ENCODE measurements at regions not wholly inside any gene's neighbourhood (a gene's known extent, or its start where the extent isn't known, plus 50 kb on each side); places are given as distances from the start of the nearest gene placed in this dataset.

DNA sequence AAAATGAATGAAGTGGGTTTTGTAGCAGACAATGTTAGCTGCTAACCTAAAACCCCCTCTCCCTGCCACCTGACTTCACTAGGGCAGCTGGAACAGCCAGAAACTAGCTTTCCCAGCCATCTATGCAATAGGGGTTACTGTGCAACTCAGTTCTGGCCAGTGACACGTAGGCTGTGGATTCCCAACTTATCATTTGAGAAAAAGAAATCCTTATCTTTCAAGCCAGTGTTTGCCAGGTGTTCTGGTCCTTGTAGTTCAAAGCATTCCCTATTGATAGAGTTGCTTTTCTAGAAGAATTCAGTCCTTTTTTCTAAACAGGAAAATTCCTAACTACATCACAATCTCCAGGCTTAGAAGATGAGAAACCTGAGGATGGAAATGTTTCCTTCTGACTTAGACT is 144.5 kb upstream of the ELAC2 start:
- CTCF ChIA-PET: no interaction called here
- Mint-ChIP-seq H3K4me1 (ENCODE audit: low read depth, unreplicated experiment) (no peaks in the 10 kb centered on the region), H3K27me3 (ENCODE audit: unreplicated experiment) (no peaks in the 10 kb centered on the region), H3K4me3 (ENCODE audit: low read depth, unreplicated experiment) (no peak overlapping the region), H3K27ac (ENCODE audit: unreplicated experiment) (no peak overlapping the region), H3K36me3 (ENCODE audit: insufficient read depth, unreplicated experiment) (no peaks in the 10 kb centered on the region), H3K9me3 (ENCODE audit: low read depth, unreplicated experiment) (peaks cover 8% of the 10 kb centered on the region)
- no peak for DNase-seq
- TF ChIP-seq, protein P1, sequence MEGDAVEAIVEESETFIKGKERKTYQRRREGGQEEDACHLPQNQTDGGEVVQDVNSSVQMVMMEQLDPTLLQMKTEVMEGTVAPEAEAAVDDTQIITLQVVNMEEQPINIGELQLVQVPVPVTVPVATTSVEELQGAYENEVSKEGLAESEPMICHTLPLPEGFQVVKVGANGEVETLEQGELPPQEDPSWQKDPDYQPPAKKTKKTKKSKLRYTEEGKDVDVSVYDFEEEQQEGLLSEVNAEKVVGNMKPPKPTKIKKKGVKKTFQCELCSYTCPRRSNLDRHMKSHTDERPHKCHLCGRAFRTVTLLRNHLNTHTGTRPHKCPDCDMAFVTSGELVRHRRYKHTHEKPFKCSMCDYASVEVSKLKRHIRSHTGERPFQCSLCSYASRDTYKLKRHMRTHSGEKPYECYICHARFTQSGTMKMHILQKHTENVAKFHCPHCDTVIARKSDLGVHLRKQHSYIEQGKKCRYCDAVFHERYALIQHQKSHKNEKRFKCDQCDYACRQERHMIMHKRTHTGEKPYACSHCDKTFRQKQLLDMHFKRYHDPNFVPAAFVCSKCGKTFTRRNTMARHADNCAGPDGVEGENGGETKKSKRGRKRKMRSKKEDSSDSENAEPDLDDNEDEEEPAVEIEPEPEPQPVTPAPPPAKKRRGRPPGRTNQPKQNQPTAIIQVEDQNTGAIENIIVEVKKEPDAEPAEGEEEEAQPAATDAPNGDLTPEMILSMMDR (IDR thresholded peaks at IDR 0.05; ENCODE audit: unreplicated experiment): no peak
- intact Hi-C loops (cut with micrococcal nuclease; ENCODE audit: unreplicated experiment): no loop called here
- no TSS peak for BruUV-seq (replicated peaks)

DNA sequence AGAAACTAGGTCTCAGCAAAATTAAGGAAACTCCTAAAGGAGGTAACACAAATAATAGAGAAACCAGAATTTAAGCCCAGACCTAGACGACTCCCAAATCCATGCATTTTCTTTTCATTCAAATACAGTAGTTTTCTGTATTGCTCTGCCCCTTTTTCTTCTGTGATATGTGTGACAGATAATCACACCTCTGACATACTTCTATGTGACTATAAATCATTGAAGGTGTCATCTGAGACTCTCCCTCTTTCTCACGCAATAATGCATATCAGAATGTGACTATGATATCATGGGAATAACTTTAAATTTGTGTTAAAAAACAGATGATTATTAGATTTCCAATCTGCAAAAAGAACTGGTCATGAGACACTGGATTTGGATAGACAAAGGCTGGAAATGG is 143.0 kb upstream of the ELAC2 start:
- no peak for DNase-seq
- H3K27ac Mint-ChIP-seq (ENCODE audit: unreplicated experiment): no peak overlapping the region
- CTCF ChIA-PET: no interaction called here
- no peaks in the 10 kb centered on the region for H3K27me3 Mint-ChIP-seq (ENCODE audit: unreplicated experiment)
- TF ChIP-seq, protein P1 (IDR thresholded peaks at IDR 0.05; ENCODE audit: unreplicated experiment): no peak
- H3K9me3 Mint-ChIP-seq (ENCODE audit: low read depth, unreplicated experiment): peaks cover 5% of the 10 kb centered on the region
- BruUV-seq (replicated peaks): no TSS peak
- H3K4me1 Mint-ChIP-seq (ENCODE audit: low read depth, unreplicated experiment): no peaks in the 10 kb centered on the region
- H3K4me3 Mint-ChIP-seq (ENCODE audit: low read depth, unreplicated experiment): no peak overlapping the region
- H3K36me3 Mint-ChIP-seq (ENCODE audit: insufficient read depth, unreplicated experiment): no peaks in the 10 kb centered on the region
- intact Hi-C loops (cut with micrococcal nuclease; ENCODE audit: unreplicated experiment): no loop called here

DNA sequence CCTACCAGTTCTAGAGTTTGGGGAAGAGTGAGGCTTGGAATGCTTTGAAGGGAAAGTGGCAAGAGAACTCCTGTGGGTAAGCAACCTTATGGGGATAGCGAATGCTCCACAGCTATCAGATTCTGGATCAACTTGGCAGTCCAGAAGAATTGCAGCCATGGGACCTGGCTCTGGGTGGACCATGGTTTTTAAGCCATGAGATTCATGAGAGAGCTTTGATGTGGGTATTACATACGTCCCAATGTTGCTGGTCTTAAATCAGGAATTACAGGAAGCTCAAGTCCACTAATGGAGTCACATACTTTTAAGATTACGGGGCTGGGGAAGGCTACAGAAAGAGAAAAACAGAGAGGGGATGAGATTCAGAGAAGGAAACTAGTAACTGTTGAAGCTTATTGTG is 142.5 kb upstream of the ELAC2 start:
- CTCF ChIA-PET: no interaction called here
- TF ChIP-seq, protein P1 (IDR thresholded peaks at IDR 0.05; ENCODE audit: unreplicated experiment): no peak
- Mint-ChIP-seq H3K9me3 (ENCODE audit: low read depth, unreplicated experiment) (peaks cover 5% of the 10 kb centered on the region), H3K36me3 (ENCODE audit: insufficient read depth, unreplicated experiment) (no peaks in the 10 kb centered on the region), H3K27me3 (ENCODE audit: unreplicated experiment) (no peaks in the 10 kb centered on the region), H3K4me3 (ENCODE audit: low read depth, unreplicated experiment) (no peak overlapping the region), H3K4me1 (ENCODE audit: low read depth, unreplicated experiment) (no peaks in the 10 kb centered on the region), H3K27ac (ENCODE audit: unreplicated experiment) (no peak overlapping the region)
- intact Hi-C loops (cut with micrococcal nuclease; ENCODE audit: unreplicated experiment): no loop called here
- BruUV-seq (replicated peaks): no TSS peak
- DNase-seq: no peak

DNA sequence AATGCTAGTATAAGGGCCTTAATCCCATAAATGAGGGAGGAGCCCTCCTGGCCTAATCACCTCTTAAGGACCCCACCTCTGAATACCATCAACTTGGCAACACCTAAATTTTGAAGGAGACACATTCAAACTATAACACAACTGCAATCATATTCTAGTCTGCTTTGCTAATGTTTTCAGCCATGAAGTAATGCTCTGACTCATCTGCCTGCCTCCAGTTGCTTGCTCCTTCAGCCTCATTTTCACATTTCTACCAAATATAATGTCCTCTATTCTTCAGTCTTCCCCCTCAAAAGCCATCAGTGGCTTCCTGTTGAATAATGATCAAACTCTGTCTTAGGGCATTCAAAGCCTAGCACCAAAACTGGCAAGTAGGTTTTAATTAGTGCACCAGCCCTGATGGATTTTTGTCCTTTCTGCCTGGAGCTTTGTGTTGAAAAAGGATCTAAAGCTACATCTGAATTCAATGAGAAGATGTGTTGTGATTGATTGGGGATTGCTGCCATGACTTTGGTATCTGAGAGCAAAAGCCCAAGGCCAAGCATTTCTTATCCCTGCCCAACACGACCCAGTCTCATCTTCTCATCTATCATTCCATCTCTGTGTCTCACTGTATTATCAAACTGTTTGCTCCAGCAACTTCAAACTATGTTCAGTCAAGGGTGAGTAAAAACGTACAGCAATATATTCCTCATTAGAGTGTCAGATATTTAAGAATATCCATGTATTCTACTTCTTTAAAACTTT is 140.8 kb upstream of the ELAC2 start:
- TF ChIP-seq, protein P1 (IDR thresholded peaks at IDR 0.05; ENCODE audit: unreplicated experiment): no peak
- intact Hi-C loops (cut with micrococcal nuclease; ENCODE audit: unreplicated experiment): no loop called here
- BruUV-seq (replicated peaks): no TSS peak
- no peak overlapping the region for H3K27ac Mint-ChIP-seq (ENCODE audit: unreplicated experiment)
- no peaks in the 10 kb centered on the region for H3K36me3 Mint-ChIP-seq (ENCODE audit: insufficient read depth, unreplicated experiment)
- no peaks in the 10 kb centered on the region for H3K4me1 Mint-ChIP-seq (ENCODE audit: low read depth, unreplicated experiment)
- DNase-seq: no peak
- CTCF ChIA-PET: no interaction called here
- no peak overlapping the region for H3K4me3 Mint-ChIP-seq (ENCODE audit: low read depth, unreplicated experiment)
- no peaks in the 10 kb centered on the region for H3K27me3 Mint-ChIP-seq (ENCODE audit: unreplicated experiment)
- H3K9me3 Mint-ChIP-seq (ENCODE audit: low read depth, unreplicated experiment): no peaks in the 10 kb centered on the region

Measured in Calu3 (cell line).